Nephron (organoid): ENCODE measurements at regions not wholly inside any gene's neighbourhood (a gene's known extent, or its start where the extent isn't known, plus 50 kb on each side); places are given as distances from the start of the nearest gene placed in this dataset.

Experiments used
- H3K27ac Mint-ChIP-seq, 3 experiments: 2 replicates each; pipeline ENCODE4 v1.8.0; 2020; ENCODE audit warnings: mixed read lengths in 3 of 3, mild to moderate bottlenecking in 2 of 3, moderate library complexity in 1 of 3
- H3K27me3 Mint-ChIP-seq: 2 replicates; pipeline ENCODE4 v1.8.0; 2021; ENCODE audit warnings: low read depth, mild to moderate bottlenecking, moderate library complexity, mixed read lengths
- H3K36me3 Mint-ChIP-seq: 2 replicates; pipeline ENCODE4 v1.8.0; 2020; ENCODE audit warnings: low read depth, mixed read lengths
- H3K4me1 Mint-ChIP-seq: 2 replicates; pipeline ENCODE4 v1.8.0; 2020; ENCODE audit warnings: mixed read lengths
- H3K4me3 Mint-ChIP-seq, 3 experiments: 2 replicates each; pipeline ENCODE4 v1.8.0; 2020; ENCODE audit warnings: mild to moderate bottlenecking in 3 of 3, mixed read lengths in 3 of 3, moderate library complexity in 2 of 3
- H3K9me3 Mint-ChIP-seq: 2 replicates; pipeline ENCODE4 v1.8.0; 2020; ENCODE audit warnings: mixed read lengths
- TF ChIP-seq, protein P1 (sequence below), 3 experiments: fragments of 200-600 bp; sonication (generic); IDR thresholded peaks; one replicate each; pipeline ENCODE4 v1.5.0; 2021; ENCODE audit warnings: antibody characterized with exemption in 3 of 3; ENCODE audit not compliant: unreplicated experiment in 3 of 3

GRCh38 chr1:244114892-244115291, 63.8 kb downstream of the ZBTB18 start:
- Mint-ChIP-seq H3K9me3 (peaks cover 3% of the 10 kb centered on the region), H3K27me3 (peaks cover 17% of the 10 kb centered on the region), H3K27ac (no peak overlapping the region), H3K4me3 (no peak overlapping the region), H3K36me3 (no peaks in the 10 kb centered on the region), H3K4me1 (peaks cover 32% of the 10 kb centered on the region)
- TF ChIP-seq, protein P1, sequence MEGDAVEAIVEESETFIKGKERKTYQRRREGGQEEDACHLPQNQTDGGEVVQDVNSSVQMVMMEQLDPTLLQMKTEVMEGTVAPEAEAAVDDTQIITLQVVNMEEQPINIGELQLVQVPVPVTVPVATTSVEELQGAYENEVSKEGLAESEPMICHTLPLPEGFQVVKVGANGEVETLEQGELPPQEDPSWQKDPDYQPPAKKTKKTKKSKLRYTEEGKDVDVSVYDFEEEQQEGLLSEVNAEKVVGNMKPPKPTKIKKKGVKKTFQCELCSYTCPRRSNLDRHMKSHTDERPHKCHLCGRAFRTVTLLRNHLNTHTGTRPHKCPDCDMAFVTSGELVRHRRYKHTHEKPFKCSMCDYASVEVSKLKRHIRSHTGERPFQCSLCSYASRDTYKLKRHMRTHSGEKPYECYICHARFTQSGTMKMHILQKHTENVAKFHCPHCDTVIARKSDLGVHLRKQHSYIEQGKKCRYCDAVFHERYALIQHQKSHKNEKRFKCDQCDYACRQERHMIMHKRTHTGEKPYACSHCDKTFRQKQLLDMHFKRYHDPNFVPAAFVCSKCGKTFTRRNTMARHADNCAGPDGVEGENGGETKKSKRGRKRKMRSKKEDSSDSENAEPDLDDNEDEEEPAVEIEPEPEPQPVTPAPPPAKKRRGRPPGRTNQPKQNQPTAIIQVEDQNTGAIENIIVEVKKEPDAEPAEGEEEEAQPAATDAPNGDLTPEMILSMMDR (IDR thresholded peaks at IDR 0.05; ENCODE audit: unreplicated experiment in 3 of 3), result no peak

GRCh38 chr1:244116946-244117345, 65.9 kb downstream of the ZBTB18 start:
- H3K9me3 Mint-ChIP-seq, result peaks cover 3% of the 10 kb centered on the region
- H3K27me3 Mint-ChIP-seq, result peaks cover 13% of the 10 kb centered on the region
- H3K27ac Mint-ChIP-seq, result peak overlapping the region in 1 of 3 experiments; percentile 3
- H3K36me3 Mint-ChIP-seq, result no peaks in the 10 kb centered on the region
- H3K4me3 Mint-ChIP-seq, result no peak overlapping the region
- H3K4me1 Mint-ChIP-seq, result peaks cover 32% of the 10 kb centered on the region
- TF ChIP-seq, protein P1 (IDR thresholded peaks at IDR 0.05; ENCODE audit: unreplicated experiment in 3 of 3), result no peak

GRCh38 chr1:244118109-244118761, 67.2 kb downstream of the ZBTB18 start:
- Mint-ChIP-seq H3K4me1 (peaks cover 23% of the 10 kb centered on the region), H3K9me3 (peaks cover 3% of the 10 kb centered on the region), H3K27ac (peak overlapping the region in 2 of 3 experiments; percentile 43 to 50), H3K4me3 (peak overlapping the region in 1 of 3 experiments; percentile 19), H3K27me3 (peaks cover 13% of the 10 kb centered on the region), H3K36me3 (no peaks in the 10 kb centered on the region)
- TF ChIP-seq, protein P1 (IDR thresholded peaks at IDR 0.05; ENCODE audit: unreplicated experiment in 3 of 3), result no peak

- Mint-ChIP-seq H3K4me1 (peaks cover 9% of the 10 kb centered on the region), H3K27ac (peak overlapping the region in 1 of 3 experiments; percentile 55), H3K27me3 (no peaks in the 10 kb centered on the region), H3K9me3 (peaks cover 15% of the 10 kb centered on the region), H3K4me3 (no peak overlapping the region), H3K36me3 (no peaks in the 10 kb centered on the region)
- TF ChIP-seq, protein P1 (IDR thresholded peaks at IDR 0.05; ENCODE audit: unreplicated experiment in 3 of 3), result no peak
Observed at GRCh38 chr1:244128591-244129383, 77.7 kb downstream of the ZBTB18 start.

DNA sequence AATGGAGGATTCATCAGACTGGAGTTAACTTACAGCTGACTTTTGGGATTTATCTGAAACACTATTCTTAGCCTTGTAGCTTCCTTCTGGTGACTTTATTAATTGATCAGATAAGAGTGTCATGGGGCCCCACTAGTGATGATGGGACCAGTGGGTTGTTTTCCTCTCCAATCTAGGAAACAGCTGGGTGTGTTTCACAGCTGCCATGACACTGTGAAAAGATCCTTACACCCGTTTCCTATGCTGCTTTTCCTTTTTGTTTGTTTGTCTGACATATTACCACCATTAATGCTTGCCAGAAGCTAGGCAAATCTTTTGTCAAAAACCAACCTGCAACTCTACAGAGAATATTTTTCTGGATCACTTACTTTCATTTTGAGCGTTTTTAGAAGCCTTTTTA, 86.2 kb downstream of the ZBTB18 start:
- TF ChIP-seq, protein P1 (IDR thresholded peaks at IDR 0.05; ENCODE audit: unreplicated experiment in 3 of 3), result no peak
- Mint-ChIP-seq H3K9me3 (no peaks in the 10 kb centered on the region), H3K36me3 (no peaks in the 10 kb centered on the region)

More for the DNA sequence above, 86.2 kb downstream of the ZBTB18 start:
- Mint-ChIP-seq H3K27me3 (no peaks in the 10 kb centered on the region), H3K27ac (no peak overlapping the region), H3K4me1 (peaks cover 11% of the 10 kb centered on the region), H3K4me3 (no peak overlapping the region)
